Umbilical cord (tissue), 1 donor: ENCODE measurements at regions not wholly inside any gene's neighbourhood (a gene's known extent, or its start where the extent isn't known, plus 50 kb on each side); places are given as distances from the start of the nearest gene placed in this dataset.
A peak's percentile ranks its signal among the peaks of the same experiment; 100 is the strongest.
"Not testable (repeated sequence)": the region's sequence is repeated elsewhere in the genome, so short reads cannot be mapped to it uniquely, and the experiment has no call there.

Experiments
- DNase-seq: peaks from one replicate; pipeline ENCODE4 v3.0.0-alpha.2; 2015; ENCODE audit warnings: low spot score

DNA sequence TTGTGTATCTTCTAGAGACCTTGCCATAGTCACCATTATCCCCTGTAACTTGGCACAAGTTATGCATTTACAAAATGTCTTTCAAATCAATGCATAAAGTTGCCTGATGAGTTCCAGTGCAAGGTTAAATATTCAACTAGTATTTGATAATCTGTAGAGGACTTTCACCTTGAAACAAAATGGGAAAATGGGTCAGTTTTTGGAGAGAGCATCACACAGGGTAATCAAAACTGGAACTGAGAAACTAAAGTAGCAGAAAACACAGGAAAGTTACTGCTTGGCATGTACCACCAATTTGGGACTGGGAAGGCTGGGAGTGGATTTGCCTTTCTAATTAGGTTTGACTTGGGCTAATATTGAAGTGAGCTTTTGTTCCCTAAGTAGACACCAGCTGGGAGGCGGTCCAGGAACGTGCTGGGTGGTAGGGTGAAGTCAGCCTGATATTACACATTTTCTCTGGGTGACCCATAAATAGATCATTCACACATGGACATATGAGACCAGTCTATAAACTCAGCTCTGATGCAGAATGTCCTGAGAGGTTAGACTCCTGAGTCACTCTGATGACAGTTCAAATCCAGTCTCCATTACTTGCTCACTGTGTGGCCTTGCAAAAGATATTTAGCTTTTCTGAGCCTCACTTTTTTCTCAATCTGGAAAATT lies 152.3 kb downstream of the PCTP start:
- DNase-seq, result no peak

DNA sequence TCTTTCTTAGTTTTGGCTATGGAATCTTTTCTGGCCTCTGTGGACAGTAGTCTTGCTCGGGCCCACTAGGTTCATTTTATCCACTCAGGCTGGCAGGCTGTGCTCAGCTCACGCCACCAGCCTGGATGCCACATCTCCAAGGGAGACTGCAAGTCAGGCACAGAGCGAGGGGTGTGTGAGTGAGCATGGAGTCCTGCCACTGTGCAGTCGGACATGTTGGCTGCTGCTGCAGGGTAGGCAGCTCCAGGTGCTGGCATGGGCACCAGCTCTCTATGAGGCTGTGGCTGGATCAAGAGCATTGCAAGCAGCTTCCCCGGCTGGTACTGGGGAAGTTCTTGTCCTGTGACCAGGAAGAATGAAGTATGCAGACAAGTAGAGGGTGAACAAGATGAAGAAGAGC lies 158.9 kb downstream of the PCTP start:
- DNase-seq, result no peak

DNA sequence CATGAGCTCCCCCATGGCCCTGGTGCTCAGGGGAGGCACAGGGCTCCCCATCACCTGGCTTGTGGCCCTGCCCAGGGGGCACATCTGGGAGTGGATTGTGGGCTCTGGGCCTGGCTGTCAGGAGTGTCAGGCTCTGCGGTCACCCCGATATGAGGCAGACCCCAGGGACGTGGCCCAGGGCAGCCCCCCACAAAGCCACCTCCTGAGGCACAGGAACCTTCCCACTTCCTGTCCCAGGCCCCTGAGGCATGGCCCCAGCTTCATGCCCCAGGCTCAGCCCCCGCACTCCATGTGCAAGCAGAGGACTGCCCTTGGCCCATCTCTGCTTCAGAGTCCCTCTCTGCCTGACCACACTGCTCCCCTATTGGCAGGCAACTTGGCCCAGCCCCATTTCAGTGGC lies 160.3 kb downstream of the PCTP start:
- DNase-seq, result no peak

DNA sequence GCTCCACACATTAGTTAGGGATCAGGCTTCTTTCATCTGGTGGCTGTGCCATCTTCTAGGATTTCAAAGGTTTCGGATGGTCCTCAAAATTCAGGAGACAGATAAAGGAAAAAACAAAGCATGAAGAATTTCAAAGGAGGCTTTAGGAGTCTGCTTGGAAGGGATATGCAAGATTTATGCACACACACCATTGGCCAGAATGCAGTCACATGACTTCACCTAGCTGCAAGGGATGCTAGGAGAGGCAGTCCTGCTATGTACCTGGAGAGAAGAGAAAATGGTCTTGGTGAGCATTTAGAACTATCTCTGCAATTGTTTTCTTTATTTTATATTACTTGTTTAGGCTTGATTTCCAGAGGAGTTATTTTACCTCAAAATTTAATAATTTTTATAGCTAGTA lies 174.6 kb downstream of the PCTP start:
- no peak for DNase-seq

DNA sequence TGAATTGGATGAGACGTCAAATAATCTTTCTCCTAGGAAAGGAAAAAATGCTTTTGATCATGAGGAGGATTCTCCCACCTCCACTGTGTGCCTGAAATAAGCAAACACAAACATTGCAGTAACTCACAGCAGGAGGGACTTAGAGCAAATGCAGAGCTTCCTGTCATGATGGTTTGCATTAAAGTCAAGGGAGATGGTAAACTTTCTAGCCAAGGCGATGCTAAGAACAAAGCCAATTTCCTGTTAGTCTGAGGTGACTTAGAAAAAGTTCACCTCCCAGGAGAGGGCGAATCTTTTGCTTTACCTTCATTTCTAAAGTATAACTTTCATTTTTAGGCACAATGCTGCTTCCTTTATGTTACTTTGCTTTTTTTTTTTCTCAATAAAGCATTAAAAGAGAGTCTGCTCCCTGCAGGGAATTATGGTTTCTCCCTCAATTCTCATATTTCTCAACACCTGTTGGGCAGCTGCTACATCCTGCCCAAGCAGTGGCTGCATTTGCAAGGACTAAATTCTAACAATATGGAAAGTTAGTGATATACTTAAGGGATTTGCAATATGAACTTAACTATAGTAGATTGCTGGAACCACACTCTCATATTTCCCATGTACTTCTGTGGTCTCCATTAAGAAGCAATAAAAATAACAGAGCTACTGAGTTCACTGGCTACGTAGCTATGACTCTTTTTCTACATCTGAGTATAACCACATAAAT lies 175.6 kb downstream of the PCTP start:
- no peak for DNase-seq

DNA sequence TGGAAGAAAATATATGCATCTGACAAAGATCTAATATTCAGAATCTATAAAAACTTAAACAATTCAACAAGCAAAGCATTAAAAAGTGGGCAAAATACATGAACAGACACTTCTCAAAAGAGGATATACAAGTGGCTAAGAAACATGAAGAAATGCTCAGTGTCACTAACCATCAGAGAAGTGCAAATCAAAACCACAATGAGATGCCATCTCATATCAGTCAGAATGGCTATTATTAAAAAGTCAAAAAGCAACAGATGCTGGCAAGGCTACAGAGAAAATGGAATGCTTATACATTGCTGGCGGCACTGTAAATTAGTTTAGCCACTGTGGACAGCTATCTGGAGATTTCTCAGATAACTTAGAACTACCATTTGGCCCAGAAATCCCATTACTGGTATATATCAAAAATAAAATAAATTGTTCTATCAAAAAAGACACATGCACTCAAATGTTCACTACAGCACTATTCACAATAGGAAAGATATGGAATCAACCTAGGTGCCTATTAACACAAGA lies 179.5 kb downstream of the PCTP start:
- no peak for DNase-seq

DNA sequence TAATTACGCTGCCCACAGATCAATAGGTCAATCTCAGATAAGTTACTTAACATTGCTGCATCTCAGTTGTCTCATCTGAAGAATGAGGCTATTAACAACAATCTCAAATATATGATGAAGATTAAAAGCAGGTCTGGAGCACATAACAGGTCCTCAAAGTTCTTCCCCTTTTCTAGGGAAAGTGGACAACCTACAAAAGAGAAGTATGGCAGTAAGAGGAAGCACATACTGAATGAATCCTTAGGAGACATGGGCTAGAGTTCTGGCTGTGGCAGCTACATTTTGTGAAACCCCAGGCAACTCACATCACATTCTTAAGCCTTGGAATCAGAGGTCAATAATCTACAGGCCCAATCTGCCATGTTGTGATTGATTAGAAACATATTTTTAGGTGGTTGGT lies 180.6 kb downstream of the PCTP start:
- DNase-seq, result no peak

DNA sequence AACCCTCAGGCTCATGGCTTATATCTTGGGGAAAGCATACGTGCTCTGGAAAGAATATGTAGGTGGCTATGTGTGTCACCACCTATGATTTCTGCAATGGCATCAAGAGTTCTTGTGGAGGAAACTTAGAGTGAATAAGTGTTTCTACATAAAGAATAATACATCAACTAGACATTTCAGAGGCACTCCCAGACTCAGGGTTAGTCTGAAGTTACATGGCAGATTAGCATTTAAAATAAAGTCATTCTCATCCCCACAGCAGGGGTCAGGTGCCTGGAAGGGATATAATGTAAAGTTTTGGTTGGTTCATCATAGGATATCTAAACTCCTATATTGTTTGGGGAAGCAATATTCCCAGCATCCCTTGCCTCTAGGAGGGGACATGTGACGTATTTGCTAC lies 182.1 kb downstream of the PCTP start:
- no peak for DNase-seq

DNA sequence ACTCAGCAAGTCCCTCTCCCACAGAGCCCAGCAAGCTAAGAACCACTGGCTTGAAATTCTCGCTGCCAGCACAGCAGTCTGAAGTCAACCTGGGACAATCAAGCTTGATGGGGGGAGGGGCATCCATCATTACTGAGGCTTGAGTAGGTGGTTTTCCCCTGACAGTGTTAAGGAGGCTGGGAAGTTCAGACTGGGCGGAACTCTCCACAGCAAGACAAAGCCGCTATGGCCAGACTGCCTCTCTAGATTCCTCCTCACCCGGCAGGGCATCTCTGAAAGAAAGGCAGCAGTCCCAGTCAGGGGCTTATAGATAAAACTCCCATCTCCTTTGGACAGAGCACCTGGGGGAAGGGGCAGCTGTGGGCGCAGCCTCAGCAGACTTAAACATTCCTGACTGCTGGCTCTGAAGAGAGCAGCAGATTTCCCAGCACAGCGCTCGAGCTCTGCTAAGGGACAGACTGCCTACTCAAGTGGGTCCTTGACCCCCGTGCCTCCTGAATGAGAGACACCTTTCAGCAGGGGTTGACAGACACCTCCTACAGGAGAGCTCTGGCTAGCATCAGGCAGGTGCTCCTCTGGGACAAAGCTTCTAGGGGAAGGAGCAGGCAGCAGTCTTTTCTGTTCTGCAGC lies 188.4 kb downstream of the PCTP start:
- DNase-seq, result not testable (repeated sequence)

DNA sequence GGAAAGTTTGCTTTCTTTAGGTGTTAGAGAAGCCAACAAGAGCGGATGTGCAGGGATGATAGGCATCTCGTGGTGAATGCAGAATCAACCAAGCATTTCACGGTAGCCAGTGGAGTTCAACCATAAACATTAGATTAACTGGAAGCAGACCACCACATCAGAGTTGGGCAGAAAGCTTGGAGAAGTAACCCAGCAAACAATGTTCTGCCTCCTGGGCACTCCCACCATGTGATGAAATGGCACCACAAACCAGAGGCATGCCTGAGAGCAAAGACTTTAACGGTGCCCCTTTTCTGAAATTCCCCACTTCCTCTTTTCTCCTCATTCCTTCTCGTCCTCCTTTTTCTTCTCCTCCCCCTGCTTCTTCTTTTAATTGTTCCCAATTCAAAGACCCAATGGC lies 193.5 kb upstream of the ANKFN1 start:
- no peak for DNase-seq

DNA sequence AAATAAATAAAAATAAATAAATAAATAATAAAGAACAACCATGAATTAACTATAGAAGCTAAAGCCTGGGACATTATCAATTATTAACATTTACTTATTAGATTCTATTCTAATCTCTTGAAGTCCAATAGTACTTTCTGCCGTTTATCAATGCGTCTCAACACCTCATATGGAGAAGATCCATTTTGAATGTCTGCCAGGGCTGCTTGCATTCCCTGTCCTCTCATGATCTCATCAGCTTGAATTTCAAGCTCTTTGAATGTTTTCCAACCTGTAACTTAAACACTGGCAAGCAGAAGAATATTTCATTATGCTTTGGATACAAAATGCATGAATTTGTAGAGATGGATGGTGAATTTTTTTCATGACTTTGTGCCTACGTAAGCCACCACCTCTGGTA lies 191.9 kb upstream of the ANKFN1 start:
- peak; percentile 62 for DNase-seq

DNA sequence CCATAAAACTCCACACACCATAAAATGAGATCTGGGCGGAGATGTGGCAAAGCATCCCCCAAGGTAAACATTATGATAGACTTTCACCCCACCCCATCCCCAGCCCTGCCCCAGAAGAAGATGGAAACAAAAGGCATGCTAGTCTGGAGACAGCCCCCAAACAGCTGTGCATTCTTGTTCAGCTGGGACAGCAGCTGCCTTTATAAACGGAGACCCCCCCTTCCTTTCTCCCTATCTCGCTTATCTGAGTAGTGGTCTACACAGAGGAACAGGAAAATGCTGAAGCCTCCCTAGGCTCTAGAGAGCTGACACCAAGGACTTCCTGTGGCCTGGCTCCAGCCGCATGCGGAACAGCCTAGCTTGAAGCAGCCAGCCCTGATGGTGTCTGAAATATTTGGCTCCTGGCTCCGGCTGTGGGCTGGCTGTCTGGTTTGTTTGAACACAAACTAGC lies 190.3 kb upstream of the ANKFN1 start:
- DNase-seq, result peak; percentile 38

DNA sequence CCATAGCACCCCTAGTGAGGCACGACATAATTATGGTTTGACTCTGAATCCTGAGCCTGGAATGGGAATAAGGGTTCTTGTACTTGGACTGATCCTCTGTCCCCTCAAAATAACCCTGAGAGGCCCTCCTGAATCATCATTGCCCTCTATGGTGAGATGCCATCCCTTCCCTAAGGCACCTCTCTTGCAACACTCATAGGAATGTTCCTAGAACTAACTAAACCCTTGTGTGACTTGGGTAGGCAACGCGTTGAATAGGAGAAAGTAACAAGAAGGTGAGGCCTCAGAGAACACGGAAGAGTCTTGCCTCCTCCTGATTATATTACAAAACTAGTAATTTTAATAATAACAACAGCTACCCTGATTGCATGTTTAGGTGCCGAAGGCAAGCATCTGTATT lies 189.1 kb upstream of the ANKFN1 start:
- no peak for DNase-seq

DNA sequence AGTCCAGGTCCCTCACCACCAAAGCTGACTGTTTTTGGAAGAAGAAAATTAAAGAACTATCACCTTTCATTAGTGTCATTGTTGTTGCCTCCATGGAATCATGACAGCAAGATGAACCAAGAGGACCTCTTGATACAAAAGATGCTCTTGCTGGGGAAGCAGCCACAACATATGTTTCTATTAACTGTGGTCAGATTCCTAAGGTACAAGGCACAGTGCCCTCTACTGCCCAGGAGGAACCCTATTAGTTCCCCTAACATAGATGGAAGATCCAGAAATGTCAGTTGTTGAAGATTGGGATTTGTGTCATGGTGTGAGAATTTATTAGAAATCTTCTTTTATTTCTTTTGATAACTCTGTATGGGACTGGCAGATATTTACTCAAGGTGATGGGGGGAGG lies 188.2 kb upstream of the ANKFN1 start:
- DNase-seq, result no peak

DNA sequence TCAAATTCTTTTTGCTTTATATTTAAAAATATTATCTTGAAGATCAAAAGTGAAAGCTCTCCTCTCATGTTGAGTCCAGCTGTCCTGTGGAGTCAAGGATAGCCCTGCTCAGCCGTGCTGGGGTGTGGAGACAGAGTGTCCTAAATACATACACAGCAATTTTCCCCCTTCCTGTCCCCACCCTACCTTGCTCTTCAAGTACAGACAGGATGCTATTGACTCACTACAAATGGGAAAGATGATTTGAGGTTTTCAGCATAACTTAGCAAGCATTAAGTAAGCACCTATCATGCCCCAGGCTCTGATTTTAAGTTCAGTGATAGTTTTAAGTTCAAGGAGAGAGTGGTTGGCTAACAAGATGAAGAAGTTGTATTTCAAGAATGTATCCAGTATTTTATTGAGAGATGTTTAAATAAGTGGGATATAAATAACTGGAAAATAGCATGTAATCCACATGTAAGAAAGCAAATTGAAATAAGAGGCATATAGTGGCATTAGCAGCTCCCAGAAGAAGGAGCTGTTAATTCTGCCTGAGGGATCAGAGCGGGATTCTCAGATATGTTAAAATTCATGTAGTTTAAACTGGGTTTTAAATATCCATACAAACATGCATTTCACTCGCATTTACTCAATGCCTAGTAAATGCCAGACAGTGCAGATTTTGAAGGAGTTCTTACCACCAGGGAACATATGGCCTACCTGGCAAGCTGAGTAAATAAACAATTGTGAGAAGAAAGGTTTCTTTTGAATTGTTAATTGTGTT lies 183.5 kb upstream of the ANKFN1 start:
- no peak for DNase-seq

DNA sequence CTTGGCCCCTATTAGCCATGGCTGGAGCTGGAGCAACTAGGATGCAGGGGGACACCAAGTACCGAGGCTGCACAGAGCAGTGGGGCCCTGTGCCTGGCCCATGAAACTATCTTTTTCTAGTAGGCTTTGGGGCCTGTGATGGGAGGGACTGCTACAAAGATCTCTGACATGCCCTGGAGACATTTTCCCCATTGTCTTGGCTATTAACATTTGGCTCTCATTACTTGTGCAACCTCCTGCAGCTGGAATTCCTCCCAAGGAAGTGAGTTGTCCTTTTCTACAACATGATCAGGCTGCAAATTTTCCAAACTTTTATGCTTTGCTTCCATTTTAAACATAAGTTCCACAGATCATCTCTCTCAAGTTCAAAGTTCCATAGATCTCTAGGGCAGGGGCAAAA lies 174.7 kb upstream of the ANKFN1 start:
- DNase-seq, result no peak

DNA sequence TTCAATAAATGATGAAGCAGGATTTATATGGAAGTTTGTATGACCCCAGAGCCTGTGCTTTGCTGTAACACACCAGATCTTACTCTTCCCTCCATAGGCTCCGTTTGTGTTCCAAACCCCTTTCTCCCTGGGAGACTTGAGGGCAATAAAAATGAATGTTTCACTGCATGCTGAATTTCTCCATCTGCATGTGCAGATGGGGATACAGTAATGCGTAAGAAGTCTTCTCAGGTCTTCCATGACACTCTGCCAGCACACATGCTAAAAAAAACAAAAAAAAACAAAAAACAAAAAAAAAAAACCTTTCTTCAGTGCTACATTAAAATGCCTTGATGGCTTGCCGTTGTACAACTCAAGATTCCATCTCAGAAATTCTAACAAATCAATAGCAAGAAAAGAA lies 170.2 kb upstream of the ANKFN1 start:
- no peak for DNase-seq

DNA sequence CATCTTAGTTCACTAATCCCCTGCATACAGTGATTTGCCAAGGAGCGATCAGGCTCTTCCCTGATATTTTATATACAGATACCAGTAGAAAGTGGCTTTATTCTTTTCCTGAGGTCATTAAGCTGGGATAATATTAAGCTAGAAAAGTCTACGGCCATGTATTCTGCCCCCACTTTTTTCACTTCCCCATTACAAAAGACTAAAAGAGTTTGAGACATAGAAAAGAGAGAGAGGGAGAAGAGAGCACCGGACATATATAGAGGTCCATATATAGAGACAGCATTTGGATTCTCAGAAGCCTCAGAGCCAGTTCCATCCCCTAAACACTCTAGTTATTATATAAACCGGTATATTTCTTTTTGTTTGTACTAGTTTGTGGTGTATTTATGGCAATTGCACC lies 166.5 kb upstream of the ANKFN1 start:
- DNase-seq, result no peak

DNA sequence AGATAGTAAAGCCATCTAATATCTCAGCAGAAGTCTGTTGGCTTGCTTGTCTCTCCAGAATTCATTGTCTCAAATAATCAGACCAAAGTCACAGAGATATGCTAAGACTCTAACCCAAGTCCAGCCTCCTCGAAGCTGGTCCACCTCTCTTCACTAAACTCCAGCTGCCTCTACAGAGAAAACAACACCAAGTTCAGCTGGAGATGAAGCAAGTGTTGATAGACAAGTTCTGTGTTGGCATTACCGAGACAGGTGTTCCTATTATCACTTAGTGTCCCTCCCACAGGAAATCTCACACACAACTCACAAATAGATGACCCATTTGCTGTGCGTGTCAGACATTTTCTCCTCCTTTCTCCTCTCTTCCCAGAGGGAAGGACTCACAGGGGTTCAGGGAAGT lies 164.4 kb upstream of the ANKFN1 start:
- DNase-seq, result no peak

DNA sequence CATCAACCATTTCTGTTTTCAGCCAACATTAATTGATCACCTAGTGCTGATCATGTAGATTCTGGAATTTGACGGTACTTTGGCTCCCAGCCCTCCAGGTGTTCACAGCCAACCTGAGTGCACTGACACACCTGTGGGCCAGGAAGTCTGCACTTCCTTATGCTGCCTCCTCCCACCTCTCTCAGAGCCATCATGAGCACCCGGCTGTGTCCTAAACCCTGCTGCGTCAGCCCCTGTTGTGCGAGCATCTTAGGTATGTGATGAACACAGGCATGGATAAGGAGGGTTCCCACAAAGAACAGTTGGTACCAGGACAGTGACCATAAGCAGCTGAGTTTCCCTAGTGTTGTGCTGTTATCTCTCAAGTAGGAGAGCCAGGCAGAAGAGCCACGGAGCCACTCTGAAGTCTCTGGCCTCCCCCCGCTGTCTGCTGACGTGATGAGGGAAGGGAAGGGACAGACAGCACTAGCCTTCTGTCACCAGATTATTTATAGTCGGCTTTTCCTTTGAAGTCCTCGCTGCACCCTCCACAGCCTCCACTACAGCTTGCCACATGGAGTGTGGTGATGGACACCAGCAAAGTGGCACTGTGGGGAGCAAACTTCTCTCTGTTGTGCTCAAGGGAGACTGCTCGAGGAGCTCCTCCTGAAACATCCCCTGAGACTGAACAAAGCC lies 162.8 kb upstream of the ANKFN1 start:
- DNase-seq, result no peak

DNA sequence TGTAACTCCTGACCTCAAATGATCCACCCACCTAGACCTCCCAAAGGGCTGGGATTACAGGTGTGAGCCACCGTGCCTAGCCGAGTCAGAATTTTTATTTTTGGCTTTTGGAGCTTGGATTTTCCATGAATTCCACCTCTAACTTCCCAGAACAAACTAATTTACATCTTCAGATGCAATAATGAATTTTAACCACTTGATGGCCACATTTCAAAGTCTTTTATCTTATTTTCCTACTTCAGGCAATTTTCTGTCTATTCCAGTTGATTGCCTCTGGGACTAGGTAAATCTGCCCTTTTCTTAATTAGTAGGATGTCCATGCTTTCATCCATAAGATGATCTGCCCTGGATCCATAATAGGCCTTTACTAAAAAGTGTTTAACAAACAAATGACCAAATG lies 156.4 kb upstream of the ANKFN1 start:
- DNase-seq, result no peak

DNA sequence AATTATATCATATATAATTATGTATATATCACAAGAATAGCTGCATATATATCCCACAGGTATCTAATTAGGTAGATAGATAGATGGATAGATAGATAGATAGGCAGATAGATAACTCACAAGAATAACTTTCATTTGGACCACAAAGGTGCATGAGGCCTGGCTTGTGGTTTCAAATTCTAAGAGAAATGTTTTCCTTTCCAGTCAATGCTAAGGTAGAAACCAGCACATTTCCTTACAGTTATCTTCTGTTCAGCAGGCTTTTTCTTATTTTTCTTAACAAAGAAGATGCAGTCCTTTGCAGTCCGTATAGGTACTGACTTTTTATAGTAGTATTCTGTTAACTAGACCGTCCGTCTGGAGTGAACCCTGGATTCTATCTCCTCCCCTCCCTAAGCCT lies 152.9 kb upstream of the ANKFN1 start:
- DNase-seq, result no peak
